ENCODE measurements at regions not wholly inside any gene's neighbourhood (a gene's known extent, or its start where the extent isn't known, plus 50 kb on each side); places are given as distances from the start of the nearest gene placed in this dataset.

DNA sequence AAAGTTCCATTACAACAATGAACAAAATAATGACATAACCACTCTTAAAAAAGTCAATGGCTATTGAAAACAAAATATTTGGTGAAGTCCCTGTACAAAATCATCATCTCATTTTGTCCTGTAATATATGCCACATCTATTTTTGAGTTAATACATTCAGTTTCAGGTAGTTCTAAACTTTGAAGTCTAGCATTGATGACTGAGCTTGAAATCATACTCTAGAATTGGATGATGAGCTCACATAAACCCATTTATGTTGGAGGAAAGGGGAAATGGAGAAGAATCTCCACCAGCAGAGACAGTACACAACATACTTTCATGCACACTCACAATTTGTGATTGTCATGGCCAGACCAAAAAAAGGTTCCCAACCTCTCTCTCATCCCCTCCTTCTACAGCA is 371.1 kb upstream of the NR3C2 start:
- no peak for DNase-seq (ENCODE audit: low read depth, low spot score)

DNA sequence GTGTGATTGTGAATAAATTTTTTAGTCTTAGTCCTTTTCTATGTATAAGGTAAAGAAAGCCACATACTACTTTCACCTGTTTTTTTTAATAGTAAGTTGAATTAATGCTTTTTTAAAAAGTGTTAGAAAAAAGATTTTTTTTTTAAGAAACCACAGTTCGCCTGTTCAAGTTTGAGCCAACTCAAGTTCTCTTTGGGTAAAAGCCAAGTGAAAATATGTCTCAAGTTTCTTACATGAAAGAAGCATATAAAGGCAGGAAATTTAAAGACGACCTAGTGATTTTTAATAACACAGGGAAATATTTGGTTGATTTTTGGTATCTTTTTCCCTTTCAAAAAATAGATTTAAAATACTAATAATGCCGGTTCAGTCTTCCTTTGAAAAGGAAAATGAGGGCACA is 369.9 kb upstream of the NR3C2 start:
- no peak for DNase-seq (ENCODE audit: low read depth, low spot score)

DNA sequence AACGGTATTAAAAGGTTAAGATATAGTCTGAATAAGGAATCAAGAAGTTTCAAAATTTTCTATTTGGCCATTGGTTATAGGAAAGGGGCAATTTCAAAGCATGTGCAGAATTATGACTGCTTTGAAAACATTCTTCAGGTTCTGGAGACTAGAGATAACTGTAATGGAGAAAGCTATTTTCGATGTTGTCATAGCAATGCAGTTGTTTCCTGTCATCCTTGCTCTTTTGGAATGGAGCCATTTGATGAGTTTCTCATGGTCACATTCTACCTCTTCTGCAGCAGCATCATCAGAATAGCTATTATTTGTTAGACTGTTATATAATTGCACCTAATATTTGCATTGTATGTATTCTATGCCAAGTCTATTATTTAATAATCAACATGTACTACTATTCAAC is 368.2 kb upstream of the NR3C2 start:
- no peak for DNase-seq (ENCODE audit: low read depth, low spot score)

DNA sequence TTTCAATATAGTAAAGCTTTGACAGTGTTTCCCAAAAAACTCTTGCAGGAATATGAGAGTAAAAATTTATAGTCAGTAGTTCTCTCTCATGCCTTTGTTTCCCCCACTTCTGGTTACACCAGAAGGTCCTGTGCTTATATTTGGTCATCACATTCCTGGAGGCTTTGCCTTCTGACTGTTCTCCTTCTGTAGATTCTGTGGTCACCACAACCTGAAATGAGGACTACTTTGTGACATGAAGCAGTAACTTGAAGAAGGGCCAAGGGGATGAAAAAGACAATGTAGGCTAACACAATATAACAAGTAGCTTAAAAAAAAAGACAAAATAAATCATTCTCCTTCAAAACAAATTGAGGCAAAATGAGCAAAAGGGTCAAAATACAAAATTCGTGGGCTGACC is 366.2 kb upstream of the NR3C2 start:
- DNase-seq (ENCODE audit: low read depth, low spot score), result no peak

DNA sequence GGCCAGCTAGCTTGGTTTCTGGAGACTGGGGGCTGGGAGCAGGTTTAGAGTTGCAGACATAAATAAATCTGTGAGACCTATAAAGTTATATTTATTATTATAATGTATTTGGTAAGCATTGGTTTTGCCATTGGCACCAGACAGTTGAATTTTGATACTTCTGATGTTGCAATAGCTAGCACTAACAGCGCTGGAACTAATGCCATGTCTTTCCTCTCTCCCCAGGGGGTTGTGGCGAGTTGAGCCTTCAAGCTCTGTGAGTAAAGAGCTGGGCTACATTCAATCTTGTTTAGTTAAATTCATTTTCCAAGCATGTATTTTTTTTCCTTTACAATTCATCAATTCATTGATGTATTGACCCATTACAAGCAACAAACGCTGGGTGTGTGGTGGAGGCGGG is 358.7 kb upstream of the NR3C2 start:
- DNase-seq (ENCODE audit: low read depth, low spot score), result no peak

DNA sequence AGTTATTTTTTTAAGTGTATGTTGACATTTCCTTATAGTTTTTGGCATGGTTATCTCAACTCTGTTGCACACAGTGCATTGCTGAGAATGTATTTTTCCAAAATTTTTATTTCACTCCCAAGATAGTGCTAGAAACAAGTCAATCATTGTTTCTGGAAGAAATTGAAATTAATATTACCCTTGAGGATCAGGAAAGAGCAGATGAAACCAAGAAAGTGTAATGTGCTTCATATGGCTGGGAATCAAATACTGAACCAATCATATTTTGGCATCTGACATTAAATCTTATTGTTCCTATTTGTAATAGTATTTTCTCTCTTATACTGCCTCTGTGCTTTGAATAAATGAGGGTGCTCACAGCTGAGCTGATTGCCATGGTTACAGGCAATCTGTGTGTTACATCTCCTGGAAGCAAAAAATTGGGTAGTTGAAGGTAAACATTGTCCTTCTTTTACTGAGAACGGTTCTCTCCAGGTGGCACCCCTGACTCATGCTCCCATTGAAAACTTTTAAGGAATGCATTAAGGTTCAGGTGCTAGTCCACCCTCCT is 358.2 kb upstream of the NR3C2 start:
- DNase-seq (ENCODE audit: low read depth, low spot score), result no peak

DNA sequence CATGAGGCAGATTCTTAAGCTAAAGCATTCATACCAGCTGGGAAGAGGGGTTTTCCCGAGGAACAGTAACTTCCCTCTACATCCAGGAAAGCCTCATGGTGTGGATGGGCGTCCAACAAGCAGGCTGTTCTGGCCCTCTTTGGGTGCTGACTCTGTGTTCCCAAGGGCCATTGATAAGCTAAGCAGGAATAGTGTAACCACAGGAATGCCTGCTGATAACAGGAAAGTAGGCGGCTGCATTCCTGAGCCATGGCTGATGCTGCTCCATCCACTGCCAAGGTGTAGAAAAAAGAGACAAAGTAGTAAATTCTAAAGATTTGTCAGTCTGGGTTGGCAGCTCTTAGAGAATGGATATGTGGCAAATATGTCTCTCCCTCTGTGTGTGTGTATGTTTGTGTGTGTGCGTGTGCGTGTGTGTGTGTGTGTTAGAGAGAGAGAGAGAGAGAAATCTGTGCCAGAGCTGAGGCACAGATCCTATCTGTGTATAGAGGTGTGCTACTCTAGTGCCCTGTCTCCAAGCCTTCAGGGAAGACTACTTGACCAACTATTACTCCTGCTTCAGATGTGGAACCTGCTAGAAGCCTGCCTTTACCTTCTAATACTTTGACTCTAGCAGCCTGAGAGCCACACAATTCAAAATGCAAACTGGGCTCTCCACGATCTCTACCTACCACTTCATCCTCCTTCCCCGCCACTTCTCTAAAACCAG is 353.1 kb upstream of the NR3C2 start:
- no peak for DNase-seq (ENCODE audit: low read depth, low spot score)

DNA sequence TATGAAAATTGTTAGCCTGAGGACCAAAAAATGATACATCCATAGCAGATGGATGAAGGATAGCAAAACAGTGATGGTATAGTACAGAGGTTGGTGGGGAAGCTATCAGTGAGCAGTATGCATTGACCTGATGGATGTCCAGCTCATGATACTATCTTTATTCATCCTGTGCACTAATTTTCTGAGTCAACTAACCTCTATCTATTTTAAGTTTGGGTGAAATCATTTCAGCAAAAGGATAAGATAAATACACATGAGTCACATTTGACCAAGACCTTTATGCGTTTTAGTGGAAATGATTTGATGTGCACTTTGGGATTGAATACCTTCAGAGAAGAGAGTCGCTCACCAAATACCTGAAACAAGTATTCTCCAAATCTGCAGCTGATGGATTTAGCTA is 351.0 kb upstream of the NR3C2 start:
- DNase-seq (ENCODE audit: low read depth, low spot score), result no peak

DNA sequence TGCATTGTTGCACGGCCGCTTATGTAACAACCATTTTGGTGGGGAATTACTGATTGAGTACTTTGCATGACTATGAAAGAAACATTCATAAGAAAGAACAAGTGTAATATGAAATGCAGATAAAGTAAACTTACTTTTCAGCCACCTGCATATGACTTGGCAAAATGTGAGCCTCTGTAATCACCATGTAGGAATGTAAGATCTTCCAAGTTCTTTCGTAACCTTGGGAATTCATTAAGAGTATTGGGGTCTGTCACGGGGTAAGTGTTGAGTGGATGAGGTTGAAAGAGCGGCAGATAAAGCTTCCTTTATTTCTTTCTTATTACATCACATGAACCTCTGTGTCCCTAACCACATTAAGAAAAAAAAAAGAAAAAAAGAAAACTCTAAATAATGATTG is 348.5 kb upstream of the NR3C2 start:
- no peak for DNase-seq (ENCODE audit: low read depth, low spot score)

DNA sequence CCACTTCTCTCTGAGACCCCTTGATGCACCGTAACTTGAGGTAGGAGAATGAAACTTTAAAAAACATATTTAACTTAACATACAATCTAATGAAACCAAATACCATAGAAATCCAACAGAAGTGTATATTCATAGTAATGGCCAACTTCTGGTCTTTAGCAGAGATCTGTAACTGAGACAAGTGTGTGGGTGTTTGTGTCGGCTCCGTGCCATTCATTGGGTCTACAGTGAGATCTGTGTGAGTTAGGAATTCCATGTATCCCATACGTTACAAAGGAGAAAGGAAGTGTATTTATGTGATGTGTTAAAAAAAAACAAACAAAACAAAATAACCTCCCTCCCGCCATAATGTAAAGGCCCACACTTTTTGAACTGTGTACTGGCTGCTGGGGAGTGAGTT is 348.0 kb upstream of the NR3C2 start:
- DNase-seq (ENCODE audit: low read depth, low spot score), result no peak

DNA sequence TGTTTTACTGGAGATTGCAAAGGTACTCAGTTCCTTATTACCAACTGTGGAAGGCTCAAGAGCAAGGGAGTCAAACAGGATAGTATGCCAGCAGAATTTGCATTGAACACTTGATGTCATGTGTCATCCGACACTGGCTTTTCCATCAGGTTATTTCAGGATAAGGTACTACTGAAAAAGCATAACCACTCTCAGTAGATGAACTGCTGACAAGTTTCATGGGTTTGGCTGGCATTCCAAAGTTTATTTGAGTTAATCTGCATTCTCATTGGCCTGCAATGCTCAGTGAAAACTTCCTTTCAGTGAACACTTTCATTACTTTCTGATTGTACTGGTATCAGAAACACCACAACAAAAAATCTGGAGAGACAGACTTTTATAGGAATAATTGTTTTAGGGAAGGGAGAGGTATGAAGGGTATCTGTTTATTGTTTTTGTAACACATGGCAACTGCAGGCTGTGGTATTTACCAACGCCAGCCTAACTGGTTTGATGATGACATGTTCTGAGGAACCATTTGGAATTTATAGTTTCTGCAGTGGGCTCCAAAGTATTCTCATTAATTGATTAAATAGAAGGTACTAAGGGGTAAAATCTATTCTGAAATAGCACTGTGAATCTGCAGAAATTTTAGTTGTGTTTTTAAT is 345.7 kb upstream of the NR3C2 start:
- DNase-seq (ENCODE audit: low read depth, low spot score), result no peak

DNA sequence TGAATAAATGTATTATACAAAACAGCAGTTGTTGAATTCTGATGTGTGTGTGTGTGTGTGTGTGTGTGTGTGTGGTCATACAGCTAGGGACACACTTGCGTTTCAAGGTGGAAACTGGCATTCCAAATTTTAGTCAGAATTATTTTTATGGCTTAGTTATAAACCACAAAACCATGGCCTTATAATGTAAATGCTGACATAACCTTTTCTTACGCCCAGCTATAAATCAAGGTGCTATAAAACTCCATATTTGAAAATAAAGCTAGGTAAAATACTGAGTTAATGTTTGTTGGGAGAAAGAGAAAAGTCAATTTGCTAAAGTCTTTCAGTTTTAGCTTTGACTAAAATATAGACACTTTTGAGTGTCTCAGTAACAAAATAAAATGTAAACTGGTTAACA is 345.1 kb upstream of the NR3C2 start:
- DNase-seq (ENCODE audit: low read depth, low spot score), result no peak

DNA sequence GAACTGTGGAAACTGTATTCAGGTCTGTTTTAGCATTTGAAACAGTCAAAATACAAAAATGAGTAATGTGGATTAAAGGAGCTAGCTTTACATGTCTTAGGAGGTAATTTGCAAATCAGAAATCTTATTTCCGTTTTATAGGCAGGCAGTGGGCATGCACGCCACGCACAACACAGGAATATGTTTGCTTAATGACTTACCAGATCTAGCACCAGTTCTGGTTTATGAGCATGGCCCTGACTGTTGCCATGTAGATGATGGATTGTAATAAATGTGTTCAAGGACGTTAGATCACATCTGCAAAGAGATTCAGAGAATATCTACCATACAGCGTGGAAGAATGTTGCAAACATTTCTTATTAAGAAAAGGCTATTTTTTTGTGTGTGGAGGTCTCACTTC is 344.5 kb upstream of the NR3C2 start:
- no peak for DNase-seq (ENCODE audit: low read depth, low spot score)

DNA sequence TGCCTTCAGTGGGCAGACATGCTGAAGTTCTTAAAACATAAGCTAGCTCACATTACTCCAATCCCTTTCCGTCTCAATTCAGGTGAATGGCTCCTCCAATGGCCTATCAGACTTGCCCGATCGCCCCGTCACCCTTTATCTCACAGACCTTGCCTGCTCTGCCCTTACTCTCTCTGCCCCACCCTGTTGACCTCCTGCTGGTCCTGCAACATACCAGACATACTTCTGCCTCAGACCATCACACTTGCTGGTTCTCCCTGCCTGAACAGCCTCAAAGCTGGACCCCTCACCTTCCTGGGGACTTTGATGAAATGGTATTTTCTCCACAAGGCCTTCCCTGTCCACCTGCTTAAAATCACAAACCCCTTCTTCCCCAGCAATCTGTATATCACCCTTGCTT is 340.1 kb upstream of the NR3C2 start:
- no peak for DNase-seq (ENCODE audit: low read depth, low spot score)

DNA sequence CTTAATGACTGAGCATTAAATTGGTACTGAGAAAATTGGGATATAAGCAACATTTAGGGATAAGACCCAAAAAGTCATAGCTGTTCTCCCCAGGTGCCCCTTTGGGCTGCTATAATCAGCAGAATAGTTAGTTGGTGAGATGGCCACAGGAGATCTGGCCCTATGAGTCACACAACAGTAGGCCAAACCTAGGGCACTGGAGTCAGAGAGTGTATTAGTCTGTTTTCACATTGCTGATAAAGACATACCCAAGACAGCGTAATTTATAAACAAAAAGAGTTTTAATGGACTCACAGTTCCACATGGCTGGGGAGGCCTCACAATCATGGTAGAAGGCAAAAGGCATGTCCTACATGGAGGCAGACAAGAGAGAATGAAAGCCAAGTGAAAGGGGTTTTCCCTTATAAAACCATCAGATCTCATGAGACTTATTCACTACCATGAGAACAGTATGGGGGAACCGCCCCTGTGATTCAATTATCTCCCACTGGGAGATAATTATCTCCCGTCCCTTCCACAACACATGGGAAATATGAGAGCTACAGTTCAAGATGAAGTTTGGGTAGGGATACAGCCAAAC is 338.3 kb upstream of the NR3C2 start:
- DNase-seq (ENCODE audit: low read depth, low spot score), result no peak

DNA sequence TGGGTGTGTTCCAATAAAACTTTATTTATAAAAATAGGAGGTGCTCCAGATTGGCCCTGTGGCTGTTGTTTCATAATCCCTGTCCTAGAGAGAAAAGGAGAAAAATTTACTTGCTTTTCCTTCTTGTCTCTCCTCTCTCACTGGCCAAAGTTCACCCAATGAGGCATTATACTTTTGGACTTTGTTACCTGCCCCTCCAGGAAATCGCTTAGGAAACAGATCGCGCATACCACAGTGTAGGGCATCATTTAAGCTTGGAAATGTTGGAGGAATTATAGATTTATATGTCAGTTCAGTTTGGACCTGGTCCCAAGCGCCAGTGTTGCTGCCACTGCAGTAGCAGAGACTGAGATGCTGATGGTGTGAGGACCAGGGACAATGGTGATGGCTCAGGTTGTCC is 337.6 kb upstream of the NR3C2 start:
- no peak for DNase-seq (ENCODE audit: low read depth, low spot score)

DNA sequence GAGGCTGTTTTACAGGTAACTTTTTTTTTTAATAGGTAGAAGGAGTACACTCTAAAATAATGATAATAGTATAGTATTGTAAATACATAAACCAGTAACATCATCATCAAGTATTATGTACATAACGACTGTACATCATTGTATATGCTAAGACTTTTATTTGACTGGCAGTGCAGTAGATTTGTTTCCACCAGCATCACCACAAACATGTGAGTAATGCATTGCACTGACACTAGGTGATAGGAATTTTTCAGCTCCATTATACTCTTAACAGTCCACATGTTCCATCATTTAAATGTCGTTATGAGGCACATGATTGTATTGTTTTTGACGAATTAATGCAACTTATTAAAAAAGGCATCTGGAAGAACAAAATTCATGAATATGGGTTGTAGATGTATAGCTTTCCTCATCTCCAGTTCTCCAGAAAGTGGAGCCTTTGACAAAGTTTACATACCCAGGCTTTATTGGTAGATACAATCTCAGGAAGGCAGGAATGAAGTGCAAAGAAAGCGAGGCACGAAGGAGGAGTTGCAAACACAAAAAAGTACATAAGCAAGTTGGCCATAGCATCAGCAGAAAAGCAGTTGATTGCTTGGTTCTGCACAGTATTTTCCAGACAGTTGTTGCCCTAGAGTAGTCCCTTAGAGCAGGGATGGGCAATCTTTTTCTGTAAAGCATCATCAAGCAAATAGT is 336.9 kb upstream of the NR3C2 start:
- DNase-seq (ENCODE audit: low read depth, low spot score), result no peak

DNA sequence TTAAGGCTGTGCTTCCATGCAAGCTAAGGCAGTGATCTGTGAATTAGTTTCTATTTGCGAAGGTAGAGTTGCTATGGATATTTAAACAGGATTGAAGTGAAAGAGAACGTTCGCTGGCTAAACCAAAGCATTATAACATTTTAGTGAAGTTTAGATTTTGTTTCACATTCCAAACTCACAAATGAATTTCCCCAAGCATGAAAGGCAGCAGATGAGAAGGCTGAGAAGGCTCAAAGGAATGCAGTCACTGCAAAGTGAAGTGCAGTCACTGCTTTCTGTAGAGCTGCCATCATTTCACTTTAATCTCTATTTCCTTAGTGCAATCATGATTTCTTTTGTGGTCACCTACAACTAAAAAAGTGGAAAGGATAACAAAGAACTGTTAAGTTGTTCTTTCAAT is 334.7 kb upstream of the NR3C2 start:
- DNase-seq (ENCODE audit: low read depth, low spot score), result no peak

DNA sequence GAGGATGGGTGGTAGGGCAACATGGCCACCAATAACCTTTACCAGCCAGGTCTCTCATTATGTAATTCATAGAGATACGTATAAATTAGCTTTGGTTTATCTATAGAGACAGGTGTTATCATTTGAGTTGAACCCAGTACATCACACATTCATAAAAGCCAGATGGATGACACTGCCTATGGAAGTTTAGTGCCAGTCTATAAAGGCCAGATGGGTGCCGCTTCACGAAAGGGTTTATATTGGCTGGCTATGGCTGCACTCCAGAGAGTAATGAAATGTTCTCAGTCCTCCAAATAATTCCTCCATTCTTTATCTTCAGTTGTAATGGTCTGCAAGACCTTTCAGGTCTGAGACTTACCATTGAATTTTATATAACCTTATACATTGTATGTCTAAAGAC is 331.9 kb upstream of the NR3C2 start:
- DNase-seq (ENCODE audit: low read depth, low spot score), result no peak

DNA sequence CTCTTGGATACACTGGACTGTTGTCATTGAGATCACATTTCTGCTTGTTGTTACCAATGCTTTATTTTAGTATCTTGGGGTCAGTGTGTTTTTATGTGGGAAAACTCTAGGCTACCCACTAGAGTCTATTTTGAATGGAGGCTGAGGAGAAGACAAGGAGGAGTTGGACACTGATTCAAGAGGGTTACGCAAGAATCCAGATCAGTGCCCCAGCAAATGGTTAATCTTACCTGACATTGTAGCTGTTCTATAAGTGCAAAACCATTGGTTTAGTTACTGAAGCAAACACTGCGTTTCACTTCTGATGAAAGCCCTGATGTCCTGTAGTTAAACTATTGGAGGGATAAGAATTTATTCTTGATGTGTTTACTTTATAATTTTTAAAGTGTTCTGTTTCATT is 331.1 kb upstream of the NR3C2 start:
- no peak for DNase-seq (ENCODE audit: low read depth, low spot score)

DNA sequence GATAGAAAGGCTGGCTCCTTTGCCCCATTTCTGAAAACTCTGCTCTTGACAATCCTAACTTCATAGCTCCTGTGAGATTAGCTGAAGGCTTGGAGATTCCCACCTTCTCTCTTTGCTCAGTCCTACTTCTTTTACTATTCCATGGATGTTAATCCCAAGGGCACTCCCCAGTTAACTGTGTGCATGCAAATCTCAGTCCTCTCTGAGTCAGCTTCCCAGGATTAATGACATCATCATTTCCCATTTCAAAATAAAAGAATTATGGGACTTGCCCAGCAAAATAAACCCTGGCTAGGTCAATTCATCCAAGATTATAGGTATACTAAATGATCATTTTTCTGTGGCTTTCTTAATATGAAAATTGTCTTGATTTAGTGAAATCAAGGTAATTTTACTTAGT is 328.6 kb upstream of the NR3C2 start:
- DNase-seq (ENCODE audit: low read depth, low spot score), result no peak

DNA sequence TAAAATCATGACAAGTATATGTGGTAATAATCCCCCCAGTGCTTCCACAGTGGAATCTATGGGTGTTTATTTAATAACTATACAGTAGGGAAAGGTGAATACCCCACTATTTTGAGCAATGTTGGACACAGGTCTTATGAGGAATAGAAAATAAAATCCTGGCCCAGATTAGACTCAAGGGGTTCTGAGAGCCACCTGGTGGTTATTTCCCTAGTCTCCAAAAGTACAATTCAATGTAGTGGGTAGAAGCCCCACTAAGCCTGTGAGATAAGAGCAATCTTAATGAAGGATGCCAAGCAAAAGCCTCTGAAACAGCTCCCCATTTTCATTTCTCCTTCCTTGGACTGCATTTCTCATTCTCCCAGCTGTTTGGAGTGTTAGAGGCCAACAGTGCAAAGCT is 328.2 kb upstream of the NR3C2 start:
- DNase-seq (ENCODE audit: low read depth, low spot score), result no peak

DNA sequence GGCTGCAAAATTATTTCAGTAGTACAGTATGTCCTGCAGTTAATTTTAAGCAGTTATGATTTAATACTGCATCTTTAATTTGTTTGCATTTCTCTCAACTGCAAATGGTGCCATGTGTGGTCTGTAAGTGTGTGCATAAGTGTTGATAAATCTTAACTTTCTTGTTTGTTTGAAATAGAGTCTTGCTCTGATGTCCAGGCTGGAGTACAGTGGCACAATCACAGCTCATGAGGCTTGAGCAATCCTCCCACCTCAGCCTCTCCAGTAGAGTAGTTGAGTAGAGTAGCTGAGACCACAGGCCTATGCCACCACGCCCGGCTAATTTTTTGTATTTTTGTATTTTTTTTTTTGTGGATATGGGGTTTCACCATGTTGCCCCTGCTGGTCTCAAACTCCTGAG is 322.5 kb upstream of the NR3C2 start:
- DNase-seq (ENCODE audit: low read depth, low spot score), result no peak

Data from smooth muscle cell of the brain vasculature (primary cell).